Skin epidermis (tissue), 12 donors: ENCODE measurements at regions not wholly inside any gene's neighbourhood (a gene's known extent, or its start where the extent isn't known, plus 50 kb on each side); places are given as distances from the start of the nearest gene placed in this dataset.
"Not testable (repeated sequence)": the region's sequence is repeated elsewhere in the genome, so short reads cannot be mapped to it uniquely, and the experiment has no call there.

Experiments
- H3K27ac ChIP-seq, 21 experiments: fragments of 200-600 bp; sonication (generic) in 11 of 21; one replicate each; pipeline ENCODE4 v1.5.0; 2020; ENCODE audit warnings: mild to moderate bottlenecking in 3 of 21, inconsistent platforms in 2 of 21, moderate library complexity in 2 of 21
- H3K4me3 ChIP-seq, 7 experiments: fragments of 200-600 bp; sonication (generic) in 2 of 7; one replicate each; pipeline ENCODE4 v1.5.0; 2020; ENCODE audit warnings: inconsistent platforms in 2 of 7, mild to moderate bottlenecking in 2 of 7, moderate library complexity in 1 of 7

DNA sequence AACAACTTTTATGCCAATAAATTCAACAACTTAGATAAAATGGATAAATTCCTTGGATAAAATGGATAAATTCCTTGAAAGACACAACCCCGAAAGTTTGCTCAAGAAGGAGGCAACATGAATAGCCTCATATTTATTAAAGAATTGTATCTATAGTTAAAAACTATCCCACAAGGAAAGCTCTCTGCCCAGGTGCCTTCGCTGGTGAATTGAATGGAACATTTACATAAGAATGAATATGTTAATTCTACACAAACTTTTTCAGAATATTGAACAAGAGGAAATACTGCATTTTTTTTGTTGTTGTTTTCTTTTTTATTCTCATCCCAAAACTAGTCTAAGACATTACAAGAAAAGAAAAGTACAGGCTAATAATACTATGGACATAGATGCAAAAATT lies 805.3 kb upstream of the RAB6C start:
- no peak overlapping the region for H3K4me3 ChIP-seq
- H3K27ac ChIP-seq = no peak overlapping the region

DNA sequence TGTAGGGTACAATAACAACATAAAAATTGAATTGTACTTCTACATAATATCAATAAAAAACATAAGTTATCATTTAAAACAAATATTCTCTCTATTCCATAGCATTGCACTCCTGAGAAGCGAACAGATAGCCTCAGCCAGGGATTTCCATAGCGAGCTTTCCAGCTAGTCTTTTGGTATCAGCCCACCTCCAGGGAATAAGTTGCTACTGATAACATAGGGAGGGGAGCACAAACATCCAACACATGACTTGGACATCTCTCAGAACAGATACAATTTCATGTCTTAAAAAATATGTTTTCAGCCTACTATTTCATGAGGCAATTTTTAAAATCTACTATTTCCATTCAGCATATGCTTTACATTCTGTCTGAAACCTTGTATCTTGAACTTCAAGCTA lies 804.4 kb upstream of the RAB6C start:
- Histone ChIP-seq H3K27ac (no peak overlapping the region), H3K4me3 (no peak overlapping the region)

DNA sequence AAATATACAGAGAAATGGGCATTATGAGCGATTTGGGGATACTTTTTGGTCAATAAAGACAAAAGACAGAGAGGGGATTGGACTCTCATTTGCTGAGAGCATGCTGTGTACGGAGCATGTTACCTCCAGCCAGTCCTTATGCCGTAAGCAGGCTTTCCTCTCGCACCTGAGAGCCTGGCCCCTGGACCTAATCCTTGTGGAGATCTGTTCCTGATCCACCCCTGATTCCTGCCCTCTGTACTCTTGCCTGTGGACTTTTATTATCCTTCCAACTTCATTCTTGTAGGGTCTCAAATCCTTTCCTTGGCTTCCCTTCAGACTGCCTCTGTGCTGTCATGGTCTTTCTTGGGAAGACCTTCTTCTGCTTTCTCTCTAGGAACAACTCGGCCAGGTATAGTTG lies 803.1 kb upstream of the RAB6C start:
- H3K27ac ChIP-seq = no peak overlapping the region
- no peak overlapping the region for H3K4me3 ChIP-seq

DNA sequence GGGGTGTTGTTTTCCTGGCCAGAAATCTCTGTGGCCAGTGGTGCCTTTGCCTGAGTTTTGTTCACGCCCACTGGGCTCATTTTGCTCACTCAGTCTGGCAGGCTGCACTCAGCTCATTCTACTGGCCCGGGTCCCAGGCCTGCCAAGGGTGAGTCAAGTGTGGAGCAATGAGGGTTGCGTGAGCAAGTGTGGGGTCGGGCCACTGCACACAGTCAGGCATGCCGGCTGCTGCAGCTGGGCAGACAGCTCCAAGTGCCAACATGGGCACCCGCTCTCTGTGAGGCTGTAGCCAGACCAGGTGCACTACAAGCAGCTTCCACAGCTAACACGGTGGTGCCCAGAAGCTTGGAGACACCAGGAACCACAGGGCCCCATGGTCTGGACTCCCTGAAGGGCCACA lies 801.1 kb upstream of the RAB6C start:
- Histone ChIP-seq H3K4me3 (no peak overlapping the region), H3K27ac (no peak overlapping the region)

DNA sequence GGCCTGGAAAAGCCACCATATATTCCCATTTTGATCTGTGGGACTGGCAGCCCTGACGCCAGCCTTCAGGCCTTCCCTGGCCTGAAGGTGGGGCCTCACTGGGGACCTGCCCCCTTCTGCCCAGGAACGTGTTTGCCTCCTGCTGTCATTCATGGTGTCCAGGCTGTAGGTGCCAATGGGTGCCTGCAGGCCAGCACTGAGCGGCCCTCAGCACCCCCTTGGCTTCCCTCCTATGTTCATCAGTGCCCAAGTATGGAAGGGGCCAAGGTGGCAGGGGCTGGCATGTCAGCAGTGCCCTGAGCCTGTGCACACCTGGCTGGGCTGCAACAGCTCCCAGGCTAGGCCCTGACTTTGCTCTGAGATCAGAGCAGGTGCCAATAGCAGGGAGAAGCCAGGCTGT lies 800.3 kb upstream of the RAB6C start:
- Histone ChIP-seq H3K27ac (no peak overlapping the region), H3K4me3 (no peak overlapping the region)

DNA sequence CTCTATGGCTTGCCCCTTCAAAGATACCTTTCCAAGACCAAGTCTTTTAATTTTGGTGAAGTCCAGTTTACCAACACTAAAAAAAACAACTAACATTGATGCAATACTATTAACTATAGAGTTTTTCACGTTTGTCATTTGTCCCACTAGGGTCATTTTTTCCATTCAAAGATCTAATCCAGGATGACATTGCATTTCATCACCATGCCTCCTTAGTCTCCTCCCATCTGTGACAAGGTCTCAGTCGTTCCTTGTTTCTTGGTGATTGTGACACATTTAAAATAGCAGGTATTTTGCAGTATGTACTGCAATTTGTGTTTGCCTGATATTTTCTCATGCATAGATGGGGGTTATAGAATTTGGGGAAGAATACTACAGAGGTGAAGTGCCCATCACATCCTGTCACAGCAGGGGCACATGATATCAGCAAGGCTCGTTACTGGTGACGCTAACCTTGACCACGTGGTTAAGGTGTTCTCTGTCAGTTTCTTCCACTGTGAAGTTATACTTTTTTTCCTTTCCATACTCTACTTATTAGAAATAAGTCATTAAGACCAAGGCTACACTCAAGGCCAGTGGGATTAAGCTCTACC lies 799.2 kb upstream of the RAB6C start:
- Histone ChIP-seq H3K4me3 (no peak overlapping the region), H3K27ac (no peak overlapping the region)

DNA sequence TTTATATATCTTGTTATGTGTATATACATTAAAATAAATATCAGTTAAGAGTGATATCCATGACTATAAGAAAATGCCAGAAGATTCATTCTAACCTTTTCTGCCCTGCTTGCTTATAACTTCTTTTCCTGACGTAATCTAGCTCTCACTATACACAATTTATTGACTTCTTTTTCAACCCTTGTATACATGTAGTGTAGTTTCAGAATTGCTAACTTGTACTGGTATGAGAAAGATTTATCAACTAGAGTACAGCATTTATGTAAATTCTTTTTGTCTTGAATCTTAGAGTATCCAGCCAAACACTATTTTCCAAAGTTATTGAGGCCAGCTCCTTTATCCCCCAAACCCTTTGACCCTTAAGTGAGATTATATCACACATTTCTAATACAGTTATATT lies 798.0 kb upstream of the RAB6C start:
- Histone ChIP-seq H3K27ac (no peak overlapping the region), H3K4me3 (no peak overlapping the region)

DNA sequence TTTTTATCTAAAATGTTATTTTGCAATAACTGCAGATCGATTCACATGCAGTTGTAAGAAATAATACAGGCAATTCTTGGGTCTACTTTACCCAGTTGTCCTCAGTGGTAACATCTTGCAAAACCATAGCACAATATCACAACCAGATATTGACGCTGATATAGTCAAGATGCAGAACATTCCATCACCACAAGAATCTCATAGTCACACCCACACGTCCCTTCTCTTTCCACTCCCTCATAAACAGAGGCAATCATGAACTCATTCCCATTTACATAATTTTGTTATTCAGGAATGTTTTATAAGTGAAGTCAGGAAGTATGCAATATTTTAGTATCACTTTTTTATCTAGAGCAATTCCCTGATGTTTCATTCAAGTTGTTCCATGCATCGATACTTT lies 797.5 kb upstream of the RAB6C start:
- H3K27ac ChIP-seq = no peak overlapping the region
- H3K4me3 ChIP-seq = no peak overlapping the region

DNA sequence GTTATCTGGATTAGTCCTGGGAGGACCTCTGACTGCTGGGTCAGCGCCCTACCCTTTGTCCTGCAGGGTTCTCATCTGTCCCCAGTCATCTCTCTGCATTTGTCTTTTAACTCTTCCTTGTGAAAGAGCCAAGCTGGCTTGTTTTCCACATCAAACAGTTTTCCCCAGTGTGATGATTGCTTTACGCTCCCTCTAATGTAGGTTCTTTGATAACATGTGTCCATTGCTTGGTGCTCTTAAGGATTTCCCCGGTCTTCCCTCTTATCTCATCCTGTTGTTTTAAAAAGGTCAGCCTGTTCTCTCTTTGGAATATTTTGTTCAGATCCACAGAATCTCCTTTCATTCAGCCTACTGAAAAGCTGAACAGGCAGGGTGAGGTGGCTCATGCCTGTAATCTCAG lies 792.1 kb upstream of the RAB6C start:
- H3K27ac ChIP-seq = no peak overlapping the region
- no peak overlapping the region for H3K4me3 ChIP-seq

DNA sequence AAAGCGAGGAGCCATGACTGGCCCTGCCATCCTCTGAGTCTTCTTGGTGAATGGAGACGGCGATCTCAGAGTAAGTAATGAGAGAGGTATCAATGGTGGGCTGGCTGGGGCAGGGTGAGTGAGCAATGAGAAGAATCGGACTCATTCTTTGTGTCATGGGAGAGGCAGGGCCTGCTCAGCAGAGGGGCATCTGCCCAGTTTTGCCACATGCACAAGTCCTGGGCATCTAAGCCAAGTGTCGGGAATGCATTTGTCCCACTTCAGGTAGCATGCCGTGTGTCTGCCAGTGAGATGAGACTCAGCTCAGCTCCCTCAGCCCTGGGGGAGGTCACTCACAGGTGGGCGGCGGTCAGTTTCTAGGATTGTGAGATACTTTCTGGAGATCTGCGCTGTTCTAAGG lies 791.0 kb upstream of the RAB6C start:
- Histone ChIP-seq H3K4me3 (no peak overlapping the region), H3K27ac (no peak overlapping the region)

DNA sequence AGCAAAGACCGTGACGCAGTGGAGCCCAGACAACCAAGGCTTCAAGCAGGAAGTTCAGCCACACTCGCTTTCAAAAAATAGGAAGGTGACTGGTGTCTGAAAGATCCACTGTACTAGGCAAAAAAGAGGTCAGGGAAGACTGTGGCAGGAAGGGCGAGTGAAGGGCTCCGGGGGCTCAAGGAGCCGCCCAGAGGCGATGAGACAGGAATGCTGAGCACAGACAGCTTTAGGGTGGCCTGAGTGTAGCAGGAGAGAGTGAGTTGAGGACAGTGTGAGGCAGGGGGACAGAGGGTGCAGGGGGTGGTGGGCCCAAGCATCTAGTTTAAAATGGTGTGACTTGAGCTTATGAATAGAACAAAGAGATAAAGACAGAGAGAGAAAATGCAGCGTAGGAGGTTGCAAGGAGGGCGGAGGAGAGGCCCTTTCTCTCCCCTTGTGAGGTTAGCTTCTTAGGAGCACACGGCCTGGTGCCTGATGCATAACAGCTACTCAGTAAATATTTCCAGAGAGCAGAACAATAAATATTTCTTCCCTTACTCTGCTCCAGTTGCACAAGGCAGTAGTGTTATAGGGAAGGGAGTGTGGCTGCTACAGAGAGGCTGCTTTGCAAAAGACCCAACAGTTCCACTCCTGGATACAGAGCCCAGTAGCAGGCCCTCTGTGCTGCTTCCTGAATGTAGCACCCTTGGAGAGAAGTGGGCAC lies 789.7 kb upstream of the RAB6C start:
- Histone ChIP-seq H3K27ac (no peak overlapping the region), H3K4me3 (no peak overlapping the region)

DNA sequence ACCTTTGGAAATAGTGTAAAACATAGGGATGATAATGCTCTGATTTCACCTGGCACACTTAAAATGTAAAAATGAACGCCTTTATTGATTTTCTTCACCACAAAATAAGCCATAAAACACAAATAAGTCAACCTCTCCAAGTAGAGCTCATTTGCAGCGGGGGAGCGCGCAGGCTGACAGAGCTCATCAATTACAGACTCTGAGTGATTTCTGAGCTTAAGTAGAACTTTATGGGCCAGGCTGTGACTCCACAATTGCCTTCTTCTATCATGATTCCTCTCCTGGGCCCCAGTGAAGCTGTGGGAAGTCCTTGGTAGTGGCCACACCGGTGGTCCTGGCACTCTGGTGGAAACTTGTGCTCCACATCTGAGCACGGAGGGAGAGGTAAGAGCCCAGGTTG lies 789.0 kb upstream of the RAB6C start:
- no peak overlapping the region for H3K27ac ChIP-seq
- no peak overlapping the region for H3K4me3 ChIP-seq

DNA sequence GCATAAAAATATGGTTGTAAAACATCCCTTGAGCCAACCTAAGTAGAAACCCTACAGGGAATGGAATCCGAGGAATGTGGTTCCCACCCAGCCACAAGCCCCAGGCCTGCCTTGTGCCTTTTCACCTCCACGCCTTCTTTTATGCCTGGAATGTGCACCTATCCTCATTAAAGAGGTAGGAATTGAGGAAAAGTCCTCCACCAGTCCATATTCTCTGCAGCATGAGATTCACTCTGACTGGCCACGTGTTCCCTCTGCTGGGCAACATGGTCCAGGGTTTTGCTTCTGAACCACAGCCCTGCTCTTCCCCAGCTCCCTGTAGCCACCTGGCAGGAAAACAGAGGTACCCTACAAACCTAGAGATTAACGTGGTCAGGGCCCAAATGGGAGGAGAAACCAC lies 787.9 kb upstream of the RAB6C start:
- Histone ChIP-seq H3K27ac (no peak overlapping the region), H3K4me3 (no peak overlapping the region)

DNA sequence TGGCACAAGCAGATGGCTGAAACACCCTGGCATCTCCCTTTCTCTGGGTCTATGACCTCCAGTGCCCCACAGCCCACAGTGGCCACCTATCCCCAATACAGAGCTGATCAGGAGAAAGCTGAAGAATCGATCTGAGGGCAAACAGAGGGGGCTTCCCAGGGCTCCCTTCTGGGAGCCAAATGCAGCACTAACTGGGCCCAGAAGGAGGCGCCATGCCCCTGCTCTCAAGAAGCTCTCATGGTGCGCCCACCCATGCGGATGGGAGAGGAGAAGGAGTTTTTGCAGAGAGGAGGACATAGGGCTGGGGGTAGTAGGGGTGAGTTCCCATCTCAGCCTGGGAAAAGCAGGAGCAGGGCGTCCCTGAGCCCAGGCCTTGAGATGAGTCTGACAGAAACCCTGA lies 787.3 kb upstream of the RAB6C start:
- Histone ChIP-seq H3K27ac (no peak overlapping the region), H3K4me3 (no peak overlapping the region)

DNA sequence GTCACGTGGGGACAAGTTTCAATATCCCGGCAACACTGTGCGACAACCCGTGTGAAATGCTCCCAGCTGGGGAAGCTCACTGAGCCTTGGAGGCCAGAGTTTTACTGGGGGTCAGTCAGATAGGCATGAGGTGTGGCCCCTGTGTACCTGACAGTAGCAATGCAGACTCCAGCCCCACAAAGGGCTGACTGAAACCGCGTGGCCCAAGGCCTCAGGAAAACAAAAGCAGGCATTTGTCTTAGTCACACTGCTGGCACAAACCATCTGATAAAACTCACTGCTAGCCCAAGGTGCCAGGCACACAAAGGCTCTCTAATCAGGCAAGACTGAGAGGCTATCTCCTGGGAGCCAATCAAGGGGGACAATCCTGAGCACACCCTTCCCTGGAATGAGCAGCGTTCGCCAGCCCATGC lies 786.6 kb upstream of the RAB6C start:
- Histone ChIP-seq H3K4me3 (no peak overlapping the region), H3K27ac (peak overlapping the region in 1 of 21 experiments; percentile 31)

DNA sequence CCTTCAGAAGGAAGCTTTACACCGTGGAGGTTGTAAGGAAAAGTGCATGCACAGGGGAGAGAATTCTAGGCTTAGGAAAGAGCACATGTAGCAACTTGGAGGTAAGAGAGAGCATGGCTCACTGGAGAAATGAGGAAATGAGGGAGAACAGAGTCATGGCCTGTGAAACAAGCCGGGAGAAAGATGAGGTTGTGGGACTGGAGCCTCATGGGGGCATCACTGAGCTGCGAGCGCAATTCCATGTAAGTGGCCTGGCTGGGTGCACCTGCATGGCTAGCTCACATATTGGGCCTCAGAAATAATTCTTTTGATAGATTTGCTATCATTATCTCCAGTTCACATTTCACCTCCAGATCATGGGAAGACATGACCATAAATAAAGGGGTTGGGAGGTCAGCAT lies 785.5 kb upstream of the RAB6C start:
- no peak overlapping the region for H3K4me3 ChIP-seq

DNA sequence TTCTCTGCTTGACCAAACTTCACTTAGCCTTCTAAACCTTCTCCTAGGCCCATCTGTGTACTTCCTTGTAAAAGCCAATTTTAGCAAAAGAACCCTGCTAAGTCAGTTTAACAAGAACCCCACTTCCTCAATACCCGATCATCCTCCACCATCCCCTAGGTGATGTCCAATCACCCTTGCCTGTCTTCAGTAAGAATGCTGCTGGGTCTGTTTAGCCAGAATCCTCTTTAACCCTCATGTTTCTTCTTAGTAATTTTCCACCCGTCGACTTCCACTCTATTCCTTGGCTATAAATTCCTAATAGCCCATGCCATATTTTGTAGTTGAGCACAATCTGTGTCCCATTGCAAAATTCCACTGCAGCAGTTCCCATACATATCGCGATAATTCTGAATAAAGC lies 780.0 kb upstream of the RAB6C start:
- no peak overlapping the region for H3K27ac ChIP-seq
- H3K4me3 ChIP-seq = no peak overlapping the region

More for the DNA sequence above, 785.5 kb upstream of the RAB6C start:
- H3K27ac ChIP-seq = no peak overlapping the region

DNA sequence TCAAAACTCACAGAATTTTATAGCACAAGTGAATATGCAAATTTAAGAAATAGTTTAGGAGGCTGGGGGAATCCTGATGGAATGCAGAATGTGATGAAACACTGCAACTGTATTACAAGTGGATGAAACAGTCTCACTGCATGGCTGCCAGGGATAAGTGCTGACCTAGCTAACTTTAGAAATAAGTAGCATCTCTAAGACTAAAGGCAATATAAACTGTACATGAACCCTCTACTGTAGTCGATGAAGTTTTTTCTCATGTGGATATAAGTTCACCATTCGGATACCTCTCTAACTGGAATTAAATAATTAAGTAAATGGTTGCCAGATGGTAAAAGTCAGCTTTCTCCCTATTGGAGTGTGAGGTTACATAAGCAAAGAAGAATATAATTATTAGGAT lies 777.8 kb upstream of the RAB6C start:
- Histone ChIP-seq H3K27ac (no peak overlapping the region), H3K4me3 (no peak overlapping the region)

DNA sequence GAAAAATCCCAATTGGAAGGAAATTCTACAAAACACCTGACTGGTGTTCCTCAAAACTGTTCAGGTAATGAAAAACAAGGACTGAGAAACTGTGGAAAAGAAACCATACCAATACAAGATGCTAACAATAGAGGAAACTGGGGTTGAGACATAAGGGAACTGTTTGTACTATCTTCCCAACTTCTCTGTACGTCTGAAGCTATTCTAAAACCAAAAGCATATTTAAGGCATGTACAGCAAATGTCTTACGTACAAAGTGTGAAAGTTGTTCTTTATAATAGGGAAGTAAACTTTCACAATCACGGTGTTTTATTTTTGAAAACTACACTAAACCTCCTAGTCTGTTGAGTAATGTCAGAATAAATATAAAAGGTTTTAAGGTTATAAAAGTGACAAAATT lies 776.1 kb upstream of the RAB6C start:
- H3K27ac ChIP-seq = no peak overlapping the region
- H3K4me3 ChIP-seq = no peak overlapping the region

DNA sequence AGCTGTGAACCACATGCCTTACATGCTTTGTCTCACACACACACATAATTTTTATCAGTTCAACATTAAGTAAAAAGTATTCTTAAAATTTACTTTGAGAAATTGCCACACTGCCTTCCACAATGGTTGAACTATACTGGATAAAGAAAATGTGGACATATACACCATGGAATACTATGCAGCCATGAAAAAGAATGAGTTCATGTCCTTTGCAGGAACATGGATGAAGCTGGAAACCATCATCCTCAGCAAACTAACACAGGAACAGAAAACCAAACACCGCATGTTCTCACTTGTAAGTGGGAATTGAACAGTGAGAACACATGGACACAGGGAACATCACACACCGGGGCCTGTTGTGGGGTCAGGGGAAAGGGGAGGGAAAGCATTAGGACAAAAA lies 774.9 kb upstream of the RAB6C start:
- not testable (repeated sequence) for H3K4me3 ChIP-seq, H3K27ac ChIP-seq

DNA sequence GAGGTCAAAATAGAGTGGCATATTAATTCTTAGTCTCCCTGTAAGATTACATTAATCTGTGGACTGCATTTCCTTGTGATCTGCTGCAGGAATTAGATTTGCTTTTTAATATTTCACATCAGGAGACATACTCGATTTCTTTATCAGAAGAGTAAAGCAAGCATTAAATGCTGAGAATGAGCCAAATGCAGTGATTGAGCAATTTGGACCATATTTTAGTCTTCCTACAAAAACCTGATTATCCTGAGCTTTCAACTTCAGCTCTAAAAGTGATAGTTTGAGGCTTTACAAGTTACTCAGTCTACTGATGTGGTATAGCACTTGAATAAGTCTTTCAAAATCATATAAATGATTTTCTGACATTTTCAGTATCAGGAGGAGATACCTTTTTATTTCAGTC lies 774.3 kb upstream of the RAB6C start:
- H3K27ac ChIP-seq = no peak overlapping the region

DNA sequence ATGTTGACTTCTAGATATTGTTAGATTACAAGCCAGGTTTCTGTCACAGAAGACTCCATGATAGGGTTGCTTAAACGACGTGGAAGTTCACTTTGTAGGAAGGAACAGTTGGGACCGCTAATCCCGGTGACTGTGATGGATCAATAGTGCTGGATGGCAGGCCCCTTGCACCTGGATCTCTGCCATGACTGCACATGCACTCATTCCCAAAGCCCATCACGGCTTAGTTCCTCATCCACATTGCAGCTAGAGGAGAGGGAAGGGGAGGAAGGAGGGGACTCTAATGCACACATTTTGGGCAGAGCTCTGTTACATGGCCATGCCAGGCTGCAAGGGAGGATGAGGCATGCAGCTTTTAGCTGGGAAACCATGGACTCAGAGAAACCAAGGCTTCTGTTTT lies 773.7 kb upstream of the RAB6C start:
- no peak overlapping the region for H3K4me3 ChIP-seq

More for the DNA sequence above, 774.3 kb upstream of the RAB6C start:
- H3K4me3 ChIP-seq = no peak overlapping the region

More for the DNA sequence above, 773.7 kb upstream of the RAB6C start:
- H3K27ac ChIP-seq = no peak overlapping the region
